ENCODE measurements at regions not wholly inside any gene's neighbourhood (a gene's known extent, or its start where the extent isn't known, plus 50 kb on each side); places are given as distances from the start of the nearest gene placed in this dataset.

GRCh38 chr21:18869104-18869503 lies 465.5 kb upstream of the TMPRSS15 start:
- H3K27me3 ChIP-seq, result no peaks in the 10 kb centered on the region
- H3K27ac ChIP-seq, result no peak overlapping the region
- H3K4me1 ChIP-seq, result no peaks in the 10 kb centered on the region
- no peak overlapping the region for H3K4me3 ChIP-seq
- DNase-seq (ENCODE audit: low spot score), result no peak
- H3K36me3 ChIP-seq, result no peaks in the 10 kb centered on the region
- no peaks in the 10 kb centered on the region for H3K9me3 ChIP-seq
- TF ChIP-seq, protein P1, sequence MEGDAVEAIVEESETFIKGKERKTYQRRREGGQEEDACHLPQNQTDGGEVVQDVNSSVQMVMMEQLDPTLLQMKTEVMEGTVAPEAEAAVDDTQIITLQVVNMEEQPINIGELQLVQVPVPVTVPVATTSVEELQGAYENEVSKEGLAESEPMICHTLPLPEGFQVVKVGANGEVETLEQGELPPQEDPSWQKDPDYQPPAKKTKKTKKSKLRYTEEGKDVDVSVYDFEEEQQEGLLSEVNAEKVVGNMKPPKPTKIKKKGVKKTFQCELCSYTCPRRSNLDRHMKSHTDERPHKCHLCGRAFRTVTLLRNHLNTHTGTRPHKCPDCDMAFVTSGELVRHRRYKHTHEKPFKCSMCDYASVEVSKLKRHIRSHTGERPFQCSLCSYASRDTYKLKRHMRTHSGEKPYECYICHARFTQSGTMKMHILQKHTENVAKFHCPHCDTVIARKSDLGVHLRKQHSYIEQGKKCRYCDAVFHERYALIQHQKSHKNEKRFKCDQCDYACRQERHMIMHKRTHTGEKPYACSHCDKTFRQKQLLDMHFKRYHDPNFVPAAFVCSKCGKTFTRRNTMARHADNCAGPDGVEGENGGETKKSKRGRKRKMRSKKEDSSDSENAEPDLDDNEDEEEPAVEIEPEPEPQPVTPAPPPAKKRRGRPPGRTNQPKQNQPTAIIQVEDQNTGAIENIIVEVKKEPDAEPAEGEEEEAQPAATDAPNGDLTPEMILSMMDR (IDR thresholded peaks at IDR 0.05), result no peak

GRCh38 chr21:18877917-18878316 lies 474.3 kb upstream of the TMPRSS15 start:
- Histone ChIP-seq H3K27me3 (no peaks in the 10 kb centered on the region), H3K4me3 (no peak overlapping the region), H3K36me3 (no peaks in the 10 kb centered on the region), H3K9me3 (no peaks in the 10 kb centered on the region), H3K27ac (no peak overlapping the region), H3K4me1 (no peaks in the 10 kb centered on the region)
- DNase-seq (ENCODE audit: low spot score), result no peak
- TF ChIP-seq, protein P1 (IDR thresholded peaks at IDR 0.05), result no peak

DNA sequence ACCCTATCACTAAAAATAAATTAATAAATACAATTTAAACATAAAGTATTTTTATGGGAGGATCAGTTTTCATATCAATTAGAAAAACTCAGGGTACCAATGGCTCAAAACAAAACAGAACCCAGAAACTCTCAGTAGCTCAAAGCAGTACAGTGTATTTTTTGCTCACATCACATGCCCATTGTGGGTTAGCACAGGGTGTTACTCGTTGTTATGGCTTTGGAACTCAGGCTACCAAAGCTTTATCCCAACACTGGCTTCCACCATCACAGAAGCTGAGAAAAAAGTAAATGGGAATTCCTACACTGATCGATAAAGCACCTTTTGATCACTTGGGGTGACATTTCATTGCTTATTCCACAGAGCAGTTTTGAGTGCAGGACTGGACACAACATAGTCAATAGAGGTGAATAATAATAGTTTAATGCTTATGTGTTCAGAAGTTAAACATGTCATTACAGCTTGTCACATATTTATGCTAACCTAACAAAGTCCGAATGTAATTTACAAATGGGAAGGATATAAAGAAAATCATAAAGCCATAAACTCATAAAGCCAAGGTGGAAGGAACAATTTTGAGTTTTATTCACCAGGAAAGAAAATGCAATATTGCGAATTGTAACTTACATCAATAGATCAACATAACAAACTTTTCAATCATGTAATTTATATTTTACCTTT lies 484.5 kb upstream of the TMPRSS15 start:
- no peak overlapping the region for H3K4me3 ChIP-seq
- no peaks in the 10 kb centered on the region for H3K4me1 ChIP-seq
- no peak overlapping the region for H3K27ac ChIP-seq
- TF ChIP-seq, protein P1 (IDR thresholded peaks at IDR 0.05), result no peak
- DNase-seq (ENCODE audit: low spot score), result no peak
- no peaks in the 10 kb centered on the region for H3K27me3 ChIP-seq
- peaks cover 0 to 5% of the 10 kb centered on the region in 2 donors for H3K9me3 ChIP-seq
- no peaks in the 10 kb centered on the region for H3K36me3 ChIP-seq

DNA sequence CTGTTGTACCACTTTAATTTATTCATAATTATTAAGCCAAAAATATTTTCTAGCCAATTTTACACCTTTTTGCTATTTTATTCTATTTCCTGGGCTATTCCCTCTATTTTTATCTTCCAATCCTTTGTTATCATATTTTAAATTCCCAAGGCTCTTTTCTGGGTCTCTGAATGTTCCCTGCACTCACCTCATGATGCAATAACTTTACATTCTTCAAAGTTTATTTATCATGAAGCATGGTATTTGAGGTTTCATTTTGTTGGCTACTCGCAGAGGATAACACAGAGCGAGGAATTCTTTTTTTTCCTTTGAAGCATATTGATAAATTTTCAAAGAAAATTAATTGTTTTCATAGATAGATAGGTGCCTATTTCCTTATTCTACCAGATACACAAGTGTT lies 489.8 kb upstream of the TMPRSS15 start:
- TF ChIP-seq, protein P1 (IDR thresholded peaks at IDR 0.05), result no peak
- no peaks in the 10 kb centered on the region for H3K36me3 ChIP-seq
- no peaks in the 10 kb centered on the region for H3K4me1 ChIP-seq
- H3K9me3 ChIP-seq, result no peaks in the 10 kb centered on the region
- no peak for DNase-seq (ENCODE audit: low spot score)
- H3K27ac ChIP-seq, result no peak overlapping the region
- no peak overlapping the region for H3K4me3 ChIP-seq
- no peaks in the 10 kb centered on the region for H3K27me3 ChIP-seq

DNA sequence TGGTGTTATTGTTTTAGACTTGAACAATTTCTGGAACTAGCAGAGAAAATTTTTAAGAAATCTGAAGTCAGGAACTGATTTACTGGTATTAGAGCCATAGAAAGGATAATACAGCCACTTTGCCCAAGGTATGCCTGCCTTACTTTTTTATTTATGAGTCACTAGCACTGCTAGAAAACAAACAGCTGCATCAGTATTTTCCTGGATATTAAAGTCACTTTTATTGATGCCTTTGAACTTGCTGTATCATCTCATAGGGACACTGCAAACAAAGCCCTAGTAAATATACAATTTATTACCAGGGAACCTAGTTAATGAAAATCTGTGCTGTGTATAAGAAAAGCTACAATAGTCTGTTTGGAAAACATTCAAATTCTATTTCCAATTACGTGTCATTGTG lies 490.8 kb upstream of the TMPRSS15 start:
- no peak overlapping the region for H3K27ac ChIP-seq
- no peak for DNase-seq (ENCODE audit: low spot score)
- TF ChIP-seq, protein P1 (IDR thresholded peaks at IDR 0.05), result no peak
- no peaks in the 10 kb centered on the region for H3K27me3 ChIP-seq
- H3K4me3 ChIP-seq, result no peak overlapping the region
- H3K36me3 ChIP-seq, result no peaks in the 10 kb centered on the region
- no peaks in the 10 kb centered on the region for H3K9me3 ChIP-seq
- H3K4me1 ChIP-seq, result no peaks in the 10 kb centered on the region

GRCh38 chr21:18899261-18899660 lies 495.7 kb upstream of the TMPRSS15 start:
- no peak for DNase-seq (ENCODE audit: low spot score)
- H3K4me1 ChIP-seq, result no peaks in the 10 kb centered on the region
- H3K36me3 ChIP-seq, result no peaks in the 10 kb centered on the region
- no peak overlapping the region for H3K4me3 ChIP-seq
- H3K27ac ChIP-seq, result no peak overlapping the region
- TF ChIP-seq, protein P1 (IDR thresholded peaks at IDR 0.05), result no peak
- no peaks in the 10 kb centered on the region for H3K9me3 ChIP-seq
- H3K27me3 ChIP-seq, result no peaks in the 10 kb centered on the region

All from right atrium auricular region (tissue), 2 donors.